H1 (cell line): ENCODE measurements at regions not wholly inside any gene's neighbourhood (a gene's known extent, or its start where the extent isn't known, plus 50 kb on each side); places are given as distances from the start of the nearest gene placed in this dataset.

Source experiments
- GTF2F1 ChIP-seq: IDR thresholded peaks from 2 replicates; pipeline ENCODE4 v1.6.1; 2012; ENCODE audit warnings: low read depth, low read length, improper control_type of control experiment, borderline replicate concordance
- RAD21 ChIP-seq, 2 experiments: IDR thresholded peaks in 1 of 2; conservative IDR thresholded peaks in 1 of 2; 2 replicates each; pipeline ENCODE4 v1.6.1; 2011; ENCODE audit warnings: low read depth in 2 of 2, low read length in 2 of 2, improper control_type of control experiment in 1 of 2, inconsistent platforms in 1 of 2, mild to moderate bottlenecking in 1 of 2, moderate library complexity in 1 of 2
- YY1 ChIP-seq: IDR thresholded peaks from 2 replicates; pipeline ENCODE4 v1.6.1; 2011; ENCODE audit warnings: low read depth, mild to moderate bottlenecking, low read length
- TF ChIP-seq, protein P1 (sequence below), 3 experiments: IDR thresholded peaks; 1 replicate in 2 of 3; 2 replicates in 1 of 3; pipeline versions ENCODE4 v1.5.1 to v1.6.1; 2011; ENCODE audit warnings: low read length in 3 of 3, mild to moderate bottlenecking in 3 of 3, inconsistent platforms in 2 of 3, low read depth in 1 of 3, moderate library complexity in 1 of 3; ENCODE audit not compliant: insufficient read depth in 1 of 3; ENCODE audit errors: control extremely low read depth in 1 of 3
- TF ChIP-seq, protein P2 (sequence below): IDR thresholded peaks from 2 replicates; pipeline ENCODE4 v1.6.1; 2012; ENCODE audit warnings: inconsistent platforms

DNA sequence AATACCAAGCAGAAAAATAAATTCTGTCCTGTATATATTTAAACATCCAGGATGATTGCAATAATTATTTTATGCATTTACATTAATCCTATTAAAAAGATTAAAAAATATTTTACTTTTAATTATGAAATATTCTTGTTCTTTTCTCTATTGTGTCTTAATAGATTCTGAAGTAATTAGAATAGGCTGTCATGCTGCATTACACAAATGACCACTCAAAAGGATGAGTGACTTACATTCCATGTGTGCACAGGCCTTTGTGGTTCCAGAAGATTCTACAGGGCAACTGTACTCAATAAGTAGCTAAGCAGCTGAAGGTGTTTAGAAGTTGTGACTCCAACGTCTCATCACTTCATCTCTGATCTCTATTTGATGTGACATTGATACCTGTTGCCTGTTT is 745.9 kb upstream of the CCDC179 start:
- TF ChIP-seq RAD21 (IDR thresholded peaks at IDR 0.05 in 1 of 2, conservative IDR thresholded peaks at IDR 0.05 in 1 of 2; ENCODE audit: low read depth in 2 of 2, low read length in 2 of 2) (no peak), GTF2F1 (no peak), YY1 (no peak)
- TF ChIP-seq, protein P1, sequence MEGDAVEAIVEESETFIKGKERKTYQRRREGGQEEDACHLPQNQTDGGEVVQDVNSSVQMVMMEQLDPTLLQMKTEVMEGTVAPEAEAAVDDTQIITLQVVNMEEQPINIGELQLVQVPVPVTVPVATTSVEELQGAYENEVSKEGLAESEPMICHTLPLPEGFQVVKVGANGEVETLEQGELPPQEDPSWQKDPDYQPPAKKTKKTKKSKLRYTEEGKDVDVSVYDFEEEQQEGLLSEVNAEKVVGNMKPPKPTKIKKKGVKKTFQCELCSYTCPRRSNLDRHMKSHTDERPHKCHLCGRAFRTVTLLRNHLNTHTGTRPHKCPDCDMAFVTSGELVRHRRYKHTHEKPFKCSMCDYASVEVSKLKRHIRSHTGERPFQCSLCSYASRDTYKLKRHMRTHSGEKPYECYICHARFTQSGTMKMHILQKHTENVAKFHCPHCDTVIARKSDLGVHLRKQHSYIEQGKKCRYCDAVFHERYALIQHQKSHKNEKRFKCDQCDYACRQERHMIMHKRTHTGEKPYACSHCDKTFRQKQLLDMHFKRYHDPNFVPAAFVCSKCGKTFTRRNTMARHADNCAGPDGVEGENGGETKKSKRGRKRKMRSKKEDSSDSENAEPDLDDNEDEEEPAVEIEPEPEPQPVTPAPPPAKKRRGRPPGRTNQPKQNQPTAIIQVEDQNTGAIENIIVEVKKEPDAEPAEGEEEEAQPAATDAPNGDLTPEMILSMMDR (IDR thresholded peaks at IDR 0.05; ENCODE audit: control extremely low read depth in 1 of 3, insufficient read depth in 1 of 3, low read depth in 1 of 3, low read length in 3 of 3), result no peak
- TF ChIP-seq, protein P2, sequence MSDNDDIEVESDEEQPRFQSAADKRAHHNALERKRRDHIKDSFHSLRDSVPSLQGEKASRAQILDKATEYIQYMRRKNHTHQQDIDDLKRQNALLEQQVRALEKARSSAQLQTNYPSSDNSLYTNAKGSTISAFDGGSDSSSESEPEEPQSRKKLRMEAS, result no peak
